GM12874 (cell line): ENCODE measurements at regions not wholly inside any gene's neighbourhood (a gene's known extent, or its start where the extent isn't known, plus 50 kb on each side); places are given as distances from the start of the nearest gene placed in this dataset.

Source experiments
- CTCF ChIP-seq: IDR thresholded peaks from 2 replicates; pipeline ENCODE4 v1.5.1; 2011; ENCODE audit warnings: low read depth, mild to moderate bottlenecking, control low read depth, low read length, moderate library complexity; ENCODE audit not compliant: insufficient read depth

GRCh38 chr4:96879527-96879926 is 1039.6 kb downstream of the PDHA2 start:
- TF ChIP-seq CTCF = no peak

GRCh38 chr4:96887857-96888256 is 1048.0 kb downstream of the PDHA2 start:
- no peak for TF ChIP-seq CTCF

GRCh38 chr4:96894621-96895020 is 1054.7 kb downstream of the PDHA2 start:
- TF ChIP-seq CTCF = no peak

- no peak for TF ChIP-seq CTCF
Measured at GRCh38 chr4:96895826-96896225, 1055.9 kb downstream of the PDHA2 start.

- no peak for TF ChIP-seq CTCF
Measured at GRCh38 chr4:96912716-96913115, 1072.8 kb downstream of the PDHA2 start.

- TF ChIP-seq CTCF = no peak
Measured at GRCh38 chr4:96913441-96914080, 1073.7 kb downstream of the PDHA2 start.

GRCh38 chr4:96916711-96917110 is 1076.8 kb downstream of the PDHA2 start:
- no peak for TF ChIP-seq CTCF
